ENCODE measurements at regions not wholly inside any gene's neighbourhood (a gene's known extent, or its start where the extent isn't known, plus 50 kb on each side); places are given as distances from the start of the nearest gene placed in this dataset.

DNA sequence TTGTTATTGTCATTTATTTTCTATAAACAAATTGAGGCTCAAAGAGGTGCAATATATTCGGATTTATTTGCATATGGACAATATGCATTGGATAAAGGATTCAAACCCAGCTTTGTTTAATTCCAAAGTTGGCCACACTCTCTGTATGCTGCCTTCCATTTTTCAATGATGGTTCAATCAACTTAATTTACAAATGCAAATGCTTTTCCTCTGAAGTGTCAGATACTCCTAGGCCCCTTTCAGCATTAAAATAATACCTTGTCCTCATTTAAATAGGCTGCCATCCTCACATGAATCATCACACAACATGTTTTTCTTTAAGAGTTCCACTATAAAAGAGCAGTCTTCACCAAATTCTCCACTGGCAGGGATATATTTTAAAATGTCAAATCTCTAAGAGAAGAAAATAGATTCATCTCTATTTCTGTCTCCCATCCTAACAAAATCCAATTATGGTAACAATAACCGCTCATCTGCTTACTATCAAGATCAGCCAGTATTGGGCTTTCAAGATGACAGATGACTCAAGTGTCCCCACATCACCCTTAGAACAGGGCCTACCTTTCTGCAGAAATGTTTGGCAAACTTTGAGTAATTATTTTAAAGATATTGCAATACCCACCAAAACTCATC, 114.8 kb downstream of the SCG2 start:
- TF ChIP-seq, protein P1, sequence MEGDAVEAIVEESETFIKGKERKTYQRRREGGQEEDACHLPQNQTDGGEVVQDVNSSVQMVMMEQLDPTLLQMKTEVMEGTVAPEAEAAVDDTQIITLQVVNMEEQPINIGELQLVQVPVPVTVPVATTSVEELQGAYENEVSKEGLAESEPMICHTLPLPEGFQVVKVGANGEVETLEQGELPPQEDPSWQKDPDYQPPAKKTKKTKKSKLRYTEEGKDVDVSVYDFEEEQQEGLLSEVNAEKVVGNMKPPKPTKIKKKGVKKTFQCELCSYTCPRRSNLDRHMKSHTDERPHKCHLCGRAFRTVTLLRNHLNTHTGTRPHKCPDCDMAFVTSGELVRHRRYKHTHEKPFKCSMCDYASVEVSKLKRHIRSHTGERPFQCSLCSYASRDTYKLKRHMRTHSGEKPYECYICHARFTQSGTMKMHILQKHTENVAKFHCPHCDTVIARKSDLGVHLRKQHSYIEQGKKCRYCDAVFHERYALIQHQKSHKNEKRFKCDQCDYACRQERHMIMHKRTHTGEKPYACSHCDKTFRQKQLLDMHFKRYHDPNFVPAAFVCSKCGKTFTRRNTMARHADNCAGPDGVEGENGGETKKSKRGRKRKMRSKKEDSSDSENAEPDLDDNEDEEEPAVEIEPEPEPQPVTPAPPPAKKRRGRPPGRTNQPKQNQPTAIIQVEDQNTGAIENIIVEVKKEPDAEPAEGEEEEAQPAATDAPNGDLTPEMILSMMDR (IDR thresholded peaks at IDR 0.05): no peak
- TF ChIP-seq EP300 (IDR thresholded peaks at IDR 0.05) (no peak), POLR2A (IDR thresholded peaks at IDR 0.05) (no peak)
